Right ventricle myocardium superior (tissue), 1 donor: ENCODE measurements at regions not wholly inside any gene's neighbourhood (a gene's known extent, or its start where the extent isn't known, plus 50 kb on each side); places are given as distances from the start of the nearest gene placed in this dataset.

Experiments used
- ATAC-seq: fragments of 200-7000 bp; cut with Tn5 transposase; one replicate; pipeline ENCODE4 v1.9.1; 2020; ENCODE audit warnings: mild to moderate bottlenecking; ENCODE audit not compliant: poor library complexity
- DNase-seq: peaks from one replicate; pipeline ENCODE4 v3.0.0-alpha.2; 2020
- intact Hi-C: fragments of 100-400 bp; cut with DNase I; formaldehyde crosslinking; loops from one replicate; pipeline ENCODE4 v1.11.2; 2022
- donor health status: DM: no; HTN: yes; CAD: no; lungs with severe emphysema.

- intact Hi-C loops = no loop called here
- ATAC-seq = no peak
- no peak for DNase-seq
Observed at GRCh38 chr1:81068726-81069125, 732.0 kb upstream of the ADGRL2 start.

GRCh38 chr1:81053826-81054225 is 746.9 kb upstream of the ADGRL2 start:
- ATAC-seq = no peak
- intact Hi-C loops = no loop called here
- no peak for DNase-seq

GRCh38 chr1:81052162-81052561 is 748.6 kb upstream of the ADGRL2 start:
- ATAC-seq = no peak
- intact Hi-C loops = no loop called here
- DNase-seq = no peak

GRCh38 chr1:81050390-81050789 is 750.3 kb upstream of the ADGRL2 start:
- intact Hi-C loops = no loop called here
- ATAC-seq (no peak), DNase-seq (no peak)

GRCh38 chr1:81044708-81045107 is 756.0 kb upstream of the ADGRL2 start:
- ATAC-seq (peak; percentile 83), DNase-seq (no peak)
- intact Hi-C loops = no loop called here

GRCh38 chr1:81042225-81042624 is 758.5 kb upstream of the ADGRL2 start:
- ATAC-seq (no peak), DNase-seq (no peak)
- intact Hi-C loops = no loop called here

GRCh38 chr1:81034291-81034690 is 766.4 kb upstream of the ADGRL2 start:
- ATAC-seq (no peak), DNase-seq (no peak)
- intact Hi-C loops = no loop called here

- no peak for ATAC-seq
- DNase-seq = no peak
- intact Hi-C loops = no loop called here
Observed at GRCh38 chr1:81032973-81033425, 767.7 kb upstream of the ADGRL2 start.

- intact Hi-C loops = no loop called here
- no peak for DNase-seq
- no peak for ATAC-seq
Observed at GRCh38 chr1:81032374-81032773, 768.4 kb upstream of the ADGRL2 start.

GRCh38 chr1:81030441-81030840 is 770.3 kb upstream of the ADGRL2 start:
- no peak for DNase-seq
- intact Hi-C loops = no loop called here
- no peak for ATAC-seq

- intact Hi-C loops = no loop called here
- DNase-seq (no peak), ATAC-seq (no peak)
Observed at GRCh38 chr1:81029266-81029665, 771.5 kb upstream of the ADGRL2 start.

GRCh38 chr1:81023187-81023724 is 777.5 kb upstream of the ADGRL2 start:
- intact Hi-C loops = no loop called here
- DNase-seq = no peak
- no peak for ATAC-seq

GRCh38 chr1:81021134-81021533 is 779.6 kb upstream of the ADGRL2 start:
- intact Hi-C loops = no loop called here
- peak; percentile 45 for ATAC-seq
- no peak for DNase-seq

- ATAC-seq (no peak), DNase-seq (no peak)
- intact Hi-C loops = no loop called here
Observed at GRCh38 chr1:81020506-81020905, 780.2 kb upstream of the ADGRL2 start.

GRCh38 chr1:81010126-81010525 is 790.6 kb upstream of the ADGRL2 start:
- ATAC-seq (no peak), DNase-seq (no peak)
- intact Hi-C loops = no loop called here

GRCh38 chr1:81008293-81008692 is 792.4 kb upstream of the ADGRL2 start:
- ATAC-seq = no peak
- intact Hi-C loops = no loop called here
- no peak for DNase-seq

- DNase-seq (no peak), ATAC-seq (no peak)
- intact Hi-C loops = no loop called here
Observed at GRCh38 chr1:81007024-81007423, 793.7 kb upstream of the ADGRL2 start.

GRCh38 chr1:81006502-81006901 is 794.2 kb upstream of the ADGRL2 start:
- intact Hi-C loops = no loop called here
- no peak for DNase-seq
- no peak for ATAC-seq

- intact Hi-C loops = no loop called here
- ATAC-seq (peak; percentile 92), DNase-seq (peak; percentile 59)
Observed at GRCh38 chr1:81004011-81004410, 796.7 kb upstream of the ADGRL2 start.

- ATAC-seq = no peak
- no peak for DNase-seq
- intact Hi-C loops = no loop called here
Observed at GRCh38 chr1:80994934-80995333, 805.8 kb upstream of the ADGRL2 start.

GRCh38 chr1:80994038-80994437 is 806.7 kb upstream of the ADGRL2 start:
- intact Hi-C loops = no loop called here
- no peak for ATAC-seq

More at GRCh38 chr1:80994038-80994437, 806.7 kb upstream of the ADGRL2 start:
- DNase-seq = no peak
